Smooth muscle cell (in vitro differentiated cells): ENCODE measurements at regions not wholly inside any gene's neighbourhood (a gene's known extent, or its start where the extent isn't known, plus 50 kb on each side); places are given as distances from the start of the nearest gene placed in this dataset.

Experiments
- DNase-seq: peaks from one replicate; lab custom pipeline; 2025; ENCODE audit not compliant: unreplicated experiment; lab: John Stamatoyannopoulos, UW
- H2AFZ ChIP-seq: fragments of 200-600 bp; sonication (generic); 2 replicates; pipeline ENCODE4 v1.6.0; 2016; ENCODE audit warnings: antibody characterized with exemption, low read depth, mild to moderate bottlenecking
- H3F3A ChIP-seq: fragments of 200-600 bp; sonication (generic); 2 replicates; pipeline ENCODE4 v1.6.0; 2017; ENCODE audit warnings: antibody characterized with exemption, low read depth
- H3K27ac ChIP-seq: fragments of 200-600 bp; sonication (generic); 2 replicates; pipeline ENCODE4 v1.5.1; 2016; ENCODE audit warnings: low read depth, mild to moderate bottlenecking
- H3K27me3 ChIP-seq: fragments of 200-600 bp; sonication (generic); 2 replicates; pipeline ENCODE4 v1.6.1; 2016; ENCODE audit warnings: low read depth, mild to moderate bottlenecking
- H3K36me3 ChIP-seq: fragments of 200-600 bp; sonication (generic); 2 replicates; pipeline ENCODE4 v1.5.1; 2016; ENCODE audit warnings: low read depth
- H3K4me1 ChIP-seq: fragments of 200-600 bp; sonication (generic); 2 replicates; pipeline ENCODE4 v1.5.1; 2016; ENCODE audit warnings: low read depth
- H3K4me2 ChIP-seq: fragments of 200-600 bp; sonication (generic); 2 replicates; pipeline ENCODE4 v1.6.0; 2016; ENCODE audit warnings: mild to moderate bottlenecking
- H3K4me3 ChIP-seq: fragments of 200-600 bp; sonication (generic); 2 replicates; pipeline ENCODE4 v1.5.1; 2016; ENCODE audit warnings: mild to moderate bottlenecking
- H3K79me2 ChIP-seq: fragments of 200-600 bp; sonication (generic); 2 replicates; pipeline ENCODE4 v1.6.0; 2016; ENCODE audit warnings: low read depth, mild to moderate bottlenecking
- H3K9ac ChIP-seq: fragments of 200-600 bp; sonication (generic); 2 replicates; pipeline ENCODE4 v1.6.0; 2016; ENCODE audit warnings: low read depth
- H3K9me3 ChIP-seq: fragments of 200-600 bp; sonication (generic); replicated peaks from 2 replicates; pipeline ENCODE4 v1.5.1; 2016; ENCODE audit warnings: low read depth
- H4K20me1 ChIP-seq: fragments of 200-600 bp; sonication (generic); 2 replicates; pipeline ENCODE4 v1.6.0; 2016; ENCODE audit warnings: low read depth
- WGBS: methylation state at CpG from one replicate; pipeline ENCODE4 v1.1.7; 2016; ENCODE audit warnings: low lambda C conversion rate; 5-methylcytosine and 5-hydroxymethylcytosine counted together
- TF ChIP-seq, protein P1 (sequence below): fragments of 200-600 bp; sonication (generic); IDR thresholded peaks from 2 replicates; pipeline ENCODE4 v1.5.1; 2017; ENCODE audit warnings: borderline replicate concordance, mild to moderate bottlenecking, antibody characterized with exemption; ENCODE audit not compliant: insufficient read depth, poor library complexity, severe bottlenecking

DNA sequence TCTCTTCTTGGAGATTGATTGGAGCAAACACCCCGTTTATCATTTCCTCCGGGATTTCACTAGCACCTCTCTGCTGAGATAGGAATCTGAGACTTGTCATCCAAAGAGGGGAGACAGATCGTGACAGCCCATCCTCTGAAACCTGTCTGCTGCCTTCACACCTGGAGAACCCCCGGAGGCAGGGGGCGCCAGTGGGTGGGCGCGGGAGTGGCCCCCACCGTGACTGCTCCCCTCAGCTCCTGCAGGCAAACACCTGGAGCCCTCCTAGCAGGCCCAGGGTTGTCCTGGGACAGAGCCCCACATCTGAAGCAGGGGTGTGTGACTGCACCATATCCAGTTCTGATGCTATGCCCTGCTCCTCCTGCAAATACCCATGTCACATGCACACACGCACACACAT, 209.5 kb upstream of the POU3F1 start:
- peaks cover 10% of the 10 kb centered on the region for H3K27me3 ChIP-seq
- H2AFZ ChIP-seq = no peak overlapping the region
- no peak for DNase-seq
- 72% methylated on average over 9 of the region's 9 CpGs for WGBS
- H3F3A ChIP-seq = no peaks in the 10 kb centered on the region
- no peaks in the 10 kb centered on the region for H3K36me3 ChIP-seq
- no peaks in the 10 kb centered on the region for H3K4me1 ChIP-seq
- no peaks in the 10 kb centered on the region for H3K9me3 ChIP-seq
- no peaks in the 10 kb centered on the region for H4K20me1 ChIP-seq
- no peak overlapping the region for H3K27ac ChIP-seq
- H3K4me3 ChIP-seq = no peak overlapping the region
- H3K79me2 ChIP-seq = no peaks in the 10 kb centered on the region
- TF ChIP-seq, protein P1, sequence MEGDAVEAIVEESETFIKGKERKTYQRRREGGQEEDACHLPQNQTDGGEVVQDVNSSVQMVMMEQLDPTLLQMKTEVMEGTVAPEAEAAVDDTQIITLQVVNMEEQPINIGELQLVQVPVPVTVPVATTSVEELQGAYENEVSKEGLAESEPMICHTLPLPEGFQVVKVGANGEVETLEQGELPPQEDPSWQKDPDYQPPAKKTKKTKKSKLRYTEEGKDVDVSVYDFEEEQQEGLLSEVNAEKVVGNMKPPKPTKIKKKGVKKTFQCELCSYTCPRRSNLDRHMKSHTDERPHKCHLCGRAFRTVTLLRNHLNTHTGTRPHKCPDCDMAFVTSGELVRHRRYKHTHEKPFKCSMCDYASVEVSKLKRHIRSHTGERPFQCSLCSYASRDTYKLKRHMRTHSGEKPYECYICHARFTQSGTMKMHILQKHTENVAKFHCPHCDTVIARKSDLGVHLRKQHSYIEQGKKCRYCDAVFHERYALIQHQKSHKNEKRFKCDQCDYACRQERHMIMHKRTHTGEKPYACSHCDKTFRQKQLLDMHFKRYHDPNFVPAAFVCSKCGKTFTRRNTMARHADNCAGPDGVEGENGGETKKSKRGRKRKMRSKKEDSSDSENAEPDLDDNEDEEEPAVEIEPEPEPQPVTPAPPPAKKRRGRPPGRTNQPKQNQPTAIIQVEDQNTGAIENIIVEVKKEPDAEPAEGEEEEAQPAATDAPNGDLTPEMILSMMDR = no peak
- H3K9ac ChIP-seq = no peak overlapping the region
- H3K4me2 ChIP-seq = no peak overlapping the region

DNA sequence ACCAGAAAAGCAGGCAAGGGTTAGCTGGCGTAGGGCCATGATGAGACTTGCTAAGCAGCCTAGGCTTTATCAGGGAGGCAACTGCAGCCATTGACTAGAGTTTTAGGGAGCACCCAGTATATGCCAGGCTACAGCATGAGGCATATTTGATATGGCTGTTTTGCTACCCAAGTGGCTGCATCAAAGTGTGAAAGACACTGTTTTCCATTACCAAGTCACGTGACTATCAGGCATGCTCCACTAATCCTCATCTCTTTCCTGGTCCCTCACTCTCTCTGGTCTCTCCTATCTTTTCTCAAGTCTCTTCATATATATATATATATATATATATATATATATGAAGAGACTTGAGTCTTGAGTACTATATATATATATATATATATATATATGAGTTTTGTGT, 206.7 kb upstream of the POU3F1 start:
- H3K27me3 ChIP-seq = no peaks in the 10 kb centered on the region
- TF ChIP-seq, protein P1 = no peak
- H3K36me3 ChIP-seq = no peaks in the 10 kb centered on the region
- no peaks in the 10 kb centered on the region for H4K20me1 ChIP-seq
- H3K9me3 ChIP-seq = no peaks in the 10 kb centered on the region
- no peak overlapping the region for H3K9ac ChIP-seq
- no peak overlapping the region for H3K4me2 ChIP-seq
- no peaks in the 10 kb centered on the region for H3K79me2 ChIP-seq
- H3K4me1 ChIP-seq = no peaks in the 10 kb centered on the region
- H2AFZ ChIP-seq = no peak overlapping the region
- H3K4me3 ChIP-seq = no peak overlapping the region
- no peaks in the 10 kb centered on the region for H3F3A ChIP-seq
- WGBS = 96% methylated on average over 2 of the region's 2 CpGs
- no peak overlapping the region for H3K27ac ChIP-seq
- no peak for DNase-seq

GRCh38 chr1:38250356-38250755, 203.8 kb upstream of the POU3F1 start:
- Histone ChIP-seq H3F3A (no peaks in the 10 kb centered on the region), H3K27me3 (no peaks in the 10 kb centered on the region), H3K79me2 (no peaks in the 10 kb centered on the region), H3K4me2 (no peak overlapping the region), H3K9ac (no peak overlapping the region), H3K27ac (no peak overlapping the region), H3K4me3 (no peak overlapping the region), H3K36me3 (no peaks in the 10 kb centered on the region), H3K9me3 (no peaks in the 10 kb centered on the region), H2AFZ (no peak overlapping the region), H4K20me1 (no peaks in the 10 kb centered on the region), H3K4me1 (peaks cover 9% of the 10 kb centered on the region)
- no peak for DNase-seq
- TF ChIP-seq, protein P1 = no peak
- WGBS = 92% methylated on average over 3 of the region's 3 CpGs

DNA sequence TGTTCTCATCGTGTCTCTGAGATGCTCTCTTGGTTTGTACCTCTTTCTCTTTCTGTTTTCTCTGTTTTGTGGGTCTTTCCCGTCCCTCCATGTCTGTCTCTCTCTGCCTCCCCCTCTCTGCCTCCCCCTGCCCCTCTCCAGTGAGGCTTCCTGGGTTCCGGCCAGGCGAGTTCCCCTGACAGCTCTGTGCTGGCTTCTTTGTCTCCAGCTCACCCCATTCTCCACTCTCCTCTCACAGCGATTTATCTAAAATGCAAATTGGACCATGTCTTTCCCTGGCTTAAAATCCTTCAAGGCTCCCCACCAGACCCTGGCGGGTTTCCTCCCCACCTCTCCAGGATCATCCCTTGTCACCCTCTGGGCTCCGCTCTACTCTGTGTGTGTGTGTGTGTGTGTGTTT, 202.4 kb upstream of the POU3F1 start:
- WGBS = 89% methylated on average over 6 of the region's 7 CpGs
- no peak for DNase-seq

More for the DNA sequence above, 202.4 kb upstream of the POU3F1 start:
- H3K27me3 ChIP-seq = no peaks in the 10 kb centered on the region
- H3K4me1 ChIP-seq = peaks cover 9% of the 10 kb centered on the region
- H2AFZ ChIP-seq = no peak overlapping the region
- TF ChIP-seq, protein P1 = no peak
- no peak overlapping the region for H3K9ac ChIP-seq
- no peak overlapping the region for H3K27ac ChIP-seq
- no peak overlapping the region for H3K4me2 ChIP-seq
- no peaks in the 10 kb centered on the region for H3K9me3 ChIP-seq
- H3K79me2 ChIP-seq = no peaks in the 10 kb centered on the region
- H4K20me1 ChIP-seq = no peaks in the 10 kb centered on the region
- H3K4me3 ChIP-seq = no peak overlapping the region
- no peaks in the 10 kb centered on the region for H3F3A ChIP-seq
- H3K36me3 ChIP-seq = no peaks in the 10 kb centered on the region
